H9 (cell line): ENCODE measurements at regions not wholly inside any gene's neighbourhood (a gene's known extent, or its start where the extent isn't known, plus 50 kb on each side); places are given as distances from the start of the nearest gene placed in this dataset.

ENCODE experiments used
- DNase-seq: peaks from one replicate; pipeline ENCODE4 v3.0.0-alpha.2; 2017
- H2AFZ ChIP-seq: one replicate; pipeline ENCODE4 v1.6.1; 2013; ENCODE audit warnings: mild to moderate bottlenecking, low read length, control low read depth, moderate library complexity
- H2AK5ac ChIP-seq: 2 replicates; pipeline ENCODE4 v1.6.1; 2013; ENCODE audit warnings: low read length, control low read depth, mixed read lengths; ENCODE audit not compliant: insufficient read length
- H2BK120ac ChIP-seq: one replicate; pipeline ENCODE4 v1.6.1; 2013; ENCODE audit warnings: low read depth, mild to moderate bottlenecking, low read length, control low read depth, inconsistent platforms; ENCODE audit not compliant: poor library complexity, severe bottlenecking
- H2BK12ac ChIP-seq: 2 replicates; pipeline ENCODE4 v1.6.1; 2013; ENCODE audit warnings: low read length, control low read depth, mixed read lengths, low read depth; ENCODE audit not compliant: insufficient read length
- H2BK15ac ChIP-seq: 2 replicates; pipeline ENCODE4 v1.6.1; 2013; ENCODE audit warnings: low read depth, low read length, control low read depth
- H2BK20ac ChIP-seq: one replicate; pipeline ENCODE4 v1.6.1; 2013; ENCODE audit warnings: low read depth, mild to moderate bottlenecking, low read length, control low read depth, inconsistent platforms; ENCODE audit not compliant: poor library complexity, severe bottlenecking
- H2BK5ac ChIP-seq: 2 replicates; pipeline ENCODE4 v1.6.1; 2013; ENCODE audit warnings: low read length, control low read depth, mixed read lengths; ENCODE audit not compliant: insufficient read length
- H3K14ac ChIP-seq: 2 replicates; pipeline ENCODE4 v1.6.1; 2013; ENCODE audit warnings: low read length, control low read depth; ENCODE audit not compliant: insufficient read depth
- H3K18ac ChIP-seq: 2 replicates; pipeline ENCODE4 v1.6.1; 2013; ENCODE audit warnings: low read depth, mild to moderate bottlenecking, mixed read lengths, low read length, control low read depth; ENCODE audit not compliant: insufficient read length
- H3K23ac ChIP-seq: 2 replicates; pipeline ENCODE4 v1.6.1; 2013; ENCODE audit warnings: low read length, control low read depth, mixed read lengths, low read depth; ENCODE audit not compliant: insufficient read length
- H3K23me2 ChIP-seq: 2 replicates; pipeline ENCODE4 v1.6.1; 2013; ENCODE audit warnings: low read depth, mild to moderate bottlenecking, mixed read lengths, low read length, control low read depth; ENCODE audit not compliant: insufficient read length, poor library complexity, severe bottlenecking
- H3K27ac ChIP-seq: 2 replicates; pipeline ENCODE4 v1.5.1; 2013; ENCODE audit warnings: low read length, control low read depth, mixed read lengths, low read depth; ENCODE audit not compliant: insufficient read length
- H3K27me3 ChIP-seq: 2 replicates; pipeline ENCODE4 v1.6.1; 2013; ENCODE audit warnings: low read length, control low read depth, inconsistent platforms; ENCODE audit not compliant: insufficient read depth
- H3K4ac ChIP-seq: 2 replicates; pipeline ENCODE4 v1.6.1; 2013; ENCODE audit warnings: low read depth, mild to moderate bottlenecking, control low read depth, inconsistent platforms, low read length, moderate library complexity
- H3K4me1 ChIP-seq: 2 replicates; pipeline ENCODE4 v1.6.1; 2013; ENCODE audit warnings: low read length, control low read depth, inconsistent platforms; ENCODE audit not compliant: insufficient read depth
- H3K4me2 ChIP-seq: 2 replicates; pipeline ENCODE4 v1.6.1; 2013; ENCODE audit warnings: low read length, control low read depth, mixed read lengths; ENCODE audit not compliant: insufficient read length, insufficient read depth
- H3K56ac ChIP-seq: 2 replicates; pipeline ENCODE4 v1.6.1; 2013; ENCODE audit warnings: low read depth, mild to moderate bottlenecking, mixed read lengths, low read length, control low read depth; ENCODE audit not compliant: insufficient read length
- H3K79me1 ChIP-seq: 2 replicates; pipeline ENCODE4 v1.6.1; 2013; ENCODE audit warnings: low read depth, mild to moderate bottlenecking, moderate library complexity, low read length, control low read depth, inconsistent platforms; ENCODE audit not compliant: insufficient read depth, poor library complexity, severe bottlenecking
- H3K79me2 ChIP-seq: 2 replicates; pipeline ENCODE4 v1.6.1; 2013; ENCODE audit warnings: low read length, control low read depth, inconsistent platforms; ENCODE audit not compliant: insufficient read depth
- H3K9ac ChIP-seq: 2 replicates; pipeline ENCODE4 v1.6.1; 2013; ENCODE audit warnings: low read length, control low read depth, mixed read lengths; ENCODE audit not compliant: insufficient read length; ENCODE audit errors: extremely low read depth
- H3K9me3 ChIP-seq: one replicate; pipeline ENCODE4 v1.6.1; 2013; ENCODE audit warnings: low read depth, low read length, inconsistent platforms; ENCODE audit not compliant: control insufficient read depth
- H3T11ph ChIP-seq: one replicate; pipeline ENCODE4 v1.6.1; 2013; ENCODE audit warnings: mild to moderate bottlenecking, low read length, control low read depth, inconsistent platforms
- H4K20me1 ChIP-seq: one replicate; pipeline ENCODE4 v1.6.1; 2013; ENCODE audit not compliant: control insufficient read depth, insufficient read length, insufficient read depth
- H4K5ac ChIP-seq: 2 replicates; pipeline ENCODE4 v1.6.1; 2013; ENCODE audit warnings: low read depth, mild to moderate bottlenecking, mixed read lengths, low read length, control low read depth; ENCODE audit not compliant: insufficient read length
- H4K8ac ChIP-seq: replicated peaks from 2 replicates; pipeline ENCODE4 v1.6.1; 2013; ENCODE audit warnings: low read length, control low read depth, mixed read lengths, low read depth; ENCODE audit not compliant: insufficient read length
- H4K91ac ChIP-seq: 2 replicates; pipeline ENCODE4 v1.6.1; 2013; ENCODE audit warnings: low read depth, mild to moderate bottlenecking, moderate library complexity, mixed read lengths, low read length, control low read depth; ENCODE audit not compliant: insufficient read length
- H3K27ac Mint-ChIP-seq, 3 experiments: 2 replicates in 2 of 3; 3 replicates in 1 of 3; pipeline ENCODE4 v1.8.0; 2020 to 2021; ENCODE audit warnings: mixed read lengths in 3 of 3, mild to moderate bottlenecking in 1 of 3, moderate library complexity in 1 of 3
- H3K27me3 Mint-ChIP-seq: 2 replicates; pipeline ENCODE4 v1.8.0; 2021; ENCODE audit warnings: low read depth, mild to moderate bottlenecking, moderate library complexity, mixed read lengths
- H3K36me3 Mint-ChIP-seq, 3 experiments: 2 replicates in 2 of 3; 3 replicates in 1 of 3; pipeline ENCODE4 v1.8.0; 2020 to 2021; ENCODE audit warnings: low read depth in 3 of 3, mixed read lengths in 3 of 3; ENCODE audit not compliant: insufficient read depth in 1 of 3
- H3K4me1 Mint-ChIP-seq, 2 experiments: 2 replicates each; pipeline ENCODE4 v1.8.0; 2020; ENCODE audit warnings: mixed read lengths in 2 of 2
- H3K4me3 Mint-ChIP-seq, 2 experiments: 2 replicates in 1 of 2; 3 replicates in 1 of 2; pipeline ENCODE4 v1.8.0; 2020 to 2021; ENCODE audit warnings: mild to moderate bottlenecking in 2 of 2, mixed read lengths in 2 of 2, moderate library complexity in 1 of 2
- H3K9me3 Mint-ChIP-seq, 2 experiments: 2 replicates in 1 of 2; 3 replicates in 1 of 2; pipeline ENCODE4 v1.8.0; 2020; ENCODE audit warnings: mild to moderate bottlenecking in 2 of 2, mixed read lengths in 2 of 2, moderate library complexity in 1 of 2
- CTCF ChIP-seq: fragments of 200-600 bp; sonication (generic); conservative IDR thresholded peaks from 3 replicates; pipeline ENCODE4 v1.8.0; 2021; ENCODE audit warnings: antibody characterized with exemption, mild to moderate bottlenecking
- WGBS: extraction: QIAGEN DNeasy Blood & Tissue Kit; methylation state at CpG from one replicate; pipeline ENCODE4 v1.1.7; 2013; ENCODE audit warnings: missing lambda C conversion rate, low lambda C conversion rate, mixed read lengths; ENCODE audit not compliant: insufficient read length; ENCODE audit errors: extremely low coverage; 5-methylcytosine and 5-hydroxymethylcytosine counted together

- no peak for DNase-seq
- H3K9me3 Mint-ChIP-seq: peaks cover 13% of the 10 kb centered on the region in 2 experiments
- no peak overlapping the region for H3K56ac ChIP-seq
- H2BK20ac ChIP-seq: no peak overlapping the region
- no peak overlapping the region for H2AK5ac ChIP-seq
- no peak overlapping the region for H4K8ac ChIP-seq
- no peak overlapping the region for H4K91ac ChIP-seq
- H3K27ac ChIP-seq: no peak overlapping the region
- no peak overlapping the region for H2AFZ ChIP-seq
- H4K5ac ChIP-seq: no peak overlapping the region
- TF ChIP-seq CTCF: no peak
- no peaks in the 10 kb centered on the region for H3K4me1 ChIP-seq
- H3K79me2 ChIP-seq: no peaks in the 10 kb centered on the region
- no peak overlapping the region for H3K9ac ChIP-seq
- H3K14ac ChIP-seq: no peak overlapping the region
- no peak overlapping the region for H2BK12ac ChIP-seq
- no CpG with 5 or more reads among the region's 1 CpG for WGBS
- no peaks in the 10 kb centered on the region for H3K4me1 Mint-ChIP-seq
- no peak overlapping the region for H3K27ac Mint-ChIP-seq
- H3K4me2 ChIP-seq: no peak overlapping the region
- H3K18ac ChIP-seq: no peak overlapping the region
- H2BK5ac ChIP-seq: no peak overlapping the region
- H3K79me1 ChIP-seq: no peaks in the 10 kb centered on the region
- H3K9me3 ChIP-seq: no peaks in the 10 kb centered on the region
- H3K23me2 ChIP-seq: no peaks in the 10 kb centered on the region
- no peak overlapping the region for H3K4me3 Mint-ChIP-seq
- no peaks in the 10 kb centered on the region for H3K27me3 ChIP-seq
- H4K20me1 ChIP-seq: no peaks in the 10 kb centered on the region
- H2BK120ac ChIP-seq: no peak overlapping the region
- H3K36me3 Mint-ChIP-seq: peaks cover 0 to 5% (median 2%) of the 10 kb centered on the region in 3 experiments; a peak in 2 of 7 replicates
- no peak overlapping the region for H3K4ac ChIP-seq
- no peak overlapping the region for H3T11ph ChIP-seq
- no peaks in the 10 kb centered on the region for H3K27me3 Mint-ChIP-seq
- no peak overlapping the region for H2BK15ac ChIP-seq
- no peak overlapping the region for H3K23ac ChIP-seq
Measured at GRCh38 chr11:24289301-24289700, 207.6 kb upstream of the LUZP2 start.
